Smooth muscle cell of the brain vasculature (primary cell): ENCODE measurements at regions not wholly inside any gene's neighbourhood (a gene's known extent, or its start where the extent isn't known, plus 50 kb on each side); places are given as distances from the start of the nearest gene placed in this dataset.
A peak's percentile ranks its signal among the peaks of the same experiment; 100 is the strongest.

Experiments used
- DNase-seq: peaks from one replicate; pipeline ENCODE4 v3.0.0-alpha.2; 2012; ENCODE audit warnings: low read depth, low spot score

- DNase-seq, result no peak
Measured at GRCh38 chr7:22005151-22005550, 59.5 kb upstream of the CDCA7L start.

GRCh38 chr7:22002726-22003125 is 57.0 kb upstream of the CDCA7L start:
- no peak for DNase-seq

GRCh38 chr7:22001345-22002004 is 55.8 kb upstream of the CDCA7L start:
- DNase-seq, result peak; percentile 41

GRCh38 chr7:21999896-22000295 is 54.2 kb upstream of the CDCA7L start:
- no peak for DNase-seq

GRCh38 chr7:21996641-21997040 is 50.9 kb upstream of the CDCA7L start:
- DNase-seq, result no peak
